ENCODE measurements at regions not wholly inside any gene's neighbourhood (a gene's known extent, or its start where the extent isn't known, plus 50 kb on each side); places are given as distances from the start of the nearest gene placed in this dataset.

DNA sequence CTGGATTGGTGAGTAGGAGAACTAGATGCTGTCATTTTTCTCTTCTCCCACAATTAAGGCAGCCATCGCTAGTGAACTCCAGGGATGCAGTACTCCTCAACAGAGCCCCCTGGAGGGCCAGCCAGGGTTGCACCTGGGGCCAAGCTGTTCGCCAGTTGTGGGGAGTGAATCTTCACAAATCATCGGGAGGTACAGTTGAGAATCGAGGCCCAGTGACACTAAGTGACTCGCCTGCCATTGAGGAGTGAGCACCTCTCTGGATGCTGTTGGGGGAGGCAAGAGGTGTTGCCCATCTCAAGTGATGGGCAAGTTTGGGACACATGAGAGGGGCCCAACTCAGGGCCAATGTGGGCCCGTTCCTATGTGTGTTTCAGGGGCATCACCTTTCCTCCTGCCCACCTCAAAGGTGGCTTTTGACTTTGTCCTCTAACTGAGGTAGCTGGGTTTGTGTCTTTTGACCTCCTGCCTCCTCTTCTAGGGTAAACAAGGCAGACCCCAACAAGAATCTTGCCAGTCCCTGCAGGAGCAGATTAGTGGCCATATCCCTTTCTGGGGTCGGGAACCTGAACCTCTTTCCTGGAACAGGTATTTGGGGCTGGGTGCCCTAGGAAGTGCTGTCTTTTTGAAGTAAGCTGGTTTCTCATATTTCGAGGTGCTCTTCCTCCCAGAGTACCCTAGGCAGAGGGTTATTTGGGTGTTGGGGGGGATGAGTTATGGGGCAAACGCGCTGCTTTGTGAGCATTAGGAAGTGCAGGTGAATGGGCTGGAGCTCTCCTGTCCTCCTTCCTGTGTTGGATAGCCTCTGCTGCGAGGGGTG, 181.2 kb downstream of the MACROH2A1 start:
- DNase-seq, result no peak

DNA sequence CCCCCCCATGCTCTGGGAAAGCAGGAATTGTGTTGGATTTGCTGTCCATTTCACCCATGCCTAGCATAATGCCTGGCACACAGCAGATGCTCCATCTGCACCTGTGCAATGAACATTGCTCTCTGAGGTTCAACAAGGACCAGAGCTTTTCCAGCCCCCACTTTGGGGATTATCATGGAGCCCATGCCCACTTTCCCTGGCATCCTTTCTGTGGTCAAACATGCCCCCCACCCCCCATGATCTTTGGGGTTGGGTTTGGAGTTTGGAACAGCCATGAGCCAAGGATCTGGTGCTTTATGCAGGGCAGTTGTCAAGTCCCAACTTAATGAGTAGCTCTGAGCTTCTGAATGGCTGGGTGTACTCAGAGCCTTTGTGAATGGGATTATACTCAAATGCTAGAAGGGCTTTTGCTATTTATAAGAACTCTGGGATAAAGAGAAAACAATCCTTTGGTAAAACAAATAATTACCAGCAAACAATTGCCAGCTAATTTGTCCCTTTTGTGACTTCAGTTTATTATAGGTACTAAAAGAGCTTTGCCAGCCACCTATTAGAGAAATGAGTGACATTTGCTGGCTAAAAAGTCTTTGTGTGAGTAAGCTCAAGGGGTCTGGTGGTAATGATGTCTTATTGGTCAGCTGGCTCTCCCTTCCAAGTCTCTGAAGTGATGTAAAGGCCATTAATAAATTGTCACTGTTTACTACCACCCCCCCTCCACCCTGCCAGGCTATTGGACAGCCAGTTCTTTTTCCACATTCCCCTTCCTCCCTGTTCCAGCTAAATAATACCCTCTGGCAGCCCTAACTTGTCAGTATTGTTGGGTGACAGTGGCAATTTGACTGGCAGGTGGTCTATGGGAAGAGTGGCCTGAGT, 182.3 kb downstream of the MACROH2A1 start:
- no peak for DNase-seq

DNA sequence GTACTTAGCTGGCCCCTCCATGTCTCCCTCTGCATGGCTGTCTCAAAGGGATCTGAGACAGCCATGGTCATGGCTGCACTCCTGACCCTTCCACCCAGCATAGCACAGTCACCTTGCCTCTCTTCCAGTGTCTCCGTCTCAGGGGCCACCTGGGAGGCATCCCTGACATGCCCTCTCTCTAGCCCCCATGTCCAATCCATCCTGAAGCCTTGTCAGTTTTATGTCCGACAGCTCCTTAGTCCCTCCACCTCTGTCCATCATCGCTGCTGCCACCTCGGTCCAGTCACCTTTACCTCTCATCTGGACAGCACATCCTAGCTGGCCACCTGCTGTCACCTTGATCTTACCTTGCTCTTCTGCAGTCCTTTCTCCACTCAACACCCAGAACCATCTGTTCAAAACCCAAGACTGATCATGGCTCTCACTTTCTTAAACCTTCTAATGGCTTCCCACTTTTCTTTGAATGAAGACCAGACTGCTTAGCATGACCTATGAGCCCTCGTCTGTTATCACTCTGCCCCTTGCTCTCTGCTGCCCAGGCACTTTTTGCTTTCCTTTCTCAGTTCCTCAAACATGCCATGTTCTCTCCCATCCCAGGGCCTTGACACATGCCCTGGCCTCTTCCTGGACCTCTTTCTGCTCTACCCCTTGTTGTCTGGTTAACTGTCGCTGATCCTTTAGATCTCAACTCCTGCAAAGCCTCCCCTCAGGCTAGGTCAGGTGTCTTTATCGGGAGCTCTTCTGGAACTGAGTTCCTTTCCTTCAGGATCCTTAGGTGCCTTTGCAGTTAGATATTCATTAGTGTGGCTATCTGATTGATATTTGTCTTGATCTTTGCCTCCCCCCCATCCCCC, 181.8 kb upstream of the PITX1 start:
- DNase-seq, result no peak

DNA sequence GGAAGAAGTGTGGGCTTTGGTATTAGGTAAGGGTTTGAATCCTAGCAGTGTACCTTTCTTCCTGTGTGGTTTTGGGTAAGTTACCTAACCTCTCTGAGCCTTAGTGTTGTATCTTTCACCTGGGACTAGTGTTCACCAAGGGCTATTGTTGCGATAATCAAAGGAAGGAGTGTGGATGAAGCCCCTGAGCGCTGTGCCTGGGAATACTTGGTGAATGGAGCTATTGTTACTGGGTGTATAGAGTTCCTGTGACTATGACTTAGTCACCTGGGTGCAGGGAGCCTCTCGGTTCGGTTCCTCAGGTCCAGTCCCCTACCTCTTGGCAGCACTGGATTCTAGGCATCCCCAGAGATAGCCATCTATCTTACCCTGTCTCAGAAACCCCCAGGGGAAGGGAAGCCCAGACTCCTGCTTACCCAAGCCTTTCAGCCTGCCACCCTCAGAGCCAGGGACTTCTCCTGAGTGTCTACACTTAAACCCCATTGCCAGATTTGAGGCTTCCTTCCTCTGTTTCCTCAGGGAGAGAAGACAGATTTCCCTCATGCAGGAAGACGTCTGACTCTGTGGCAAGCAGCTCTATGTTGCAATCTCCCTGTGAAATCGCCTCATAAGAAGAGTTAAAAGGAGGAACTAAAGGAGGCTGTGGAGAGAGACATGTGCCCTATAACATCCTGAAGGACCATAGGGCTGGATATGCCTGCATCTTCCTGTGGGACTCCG, 181.0 kb upstream of the PITX1 start:
- DNase-seq, result peak; percentile 33

DNA sequence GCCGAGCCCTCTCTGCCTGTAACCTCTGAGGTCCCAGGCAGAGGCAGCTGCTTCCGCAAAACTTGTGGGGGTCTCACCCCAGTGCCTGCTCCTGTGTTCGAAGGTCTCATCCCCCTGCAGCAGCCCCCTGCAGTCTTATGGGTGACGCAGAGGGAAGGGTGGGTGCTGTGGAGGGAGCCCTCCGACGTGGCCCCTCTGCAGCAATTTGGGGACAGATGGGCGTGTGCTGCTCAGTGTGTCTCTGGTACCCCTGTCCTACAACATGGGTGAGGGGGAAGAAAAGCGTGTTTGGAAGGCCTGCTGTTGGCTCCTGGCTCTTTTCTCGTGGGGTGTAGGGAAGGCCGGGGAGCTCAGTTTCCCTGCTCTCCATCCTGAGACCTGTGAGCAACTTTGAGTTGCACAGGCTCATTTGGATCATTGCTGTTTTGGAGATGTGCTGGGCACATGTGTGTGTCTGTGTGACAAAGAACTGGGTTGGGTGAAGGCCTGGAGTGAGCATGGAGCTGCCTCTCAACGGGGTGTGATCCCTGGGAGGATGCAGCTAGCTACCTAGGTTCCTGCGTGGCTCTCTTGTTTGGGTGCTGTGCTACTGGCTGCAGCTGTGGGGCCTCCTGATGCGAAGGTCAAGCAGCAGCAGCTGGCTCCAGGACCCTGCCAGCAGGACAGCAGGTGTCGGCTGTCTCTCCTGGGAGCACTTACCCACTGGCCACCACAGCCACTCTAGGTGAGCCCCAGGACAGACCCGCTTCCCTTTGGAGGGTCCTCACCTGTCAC, 179.6 kb upstream of the PITX1 start:
- no peak for DNase-seq

- no peak for DNase-seq
These were observed 179.0 kb upstream of the PITX1 start for GRCh38 chr5:135213027-135213386.

GRCh38 chr5:135212361-135213026, 178.5 kb upstream of the PITX1 start:
- DNase-seq, result no peak

DNA sequence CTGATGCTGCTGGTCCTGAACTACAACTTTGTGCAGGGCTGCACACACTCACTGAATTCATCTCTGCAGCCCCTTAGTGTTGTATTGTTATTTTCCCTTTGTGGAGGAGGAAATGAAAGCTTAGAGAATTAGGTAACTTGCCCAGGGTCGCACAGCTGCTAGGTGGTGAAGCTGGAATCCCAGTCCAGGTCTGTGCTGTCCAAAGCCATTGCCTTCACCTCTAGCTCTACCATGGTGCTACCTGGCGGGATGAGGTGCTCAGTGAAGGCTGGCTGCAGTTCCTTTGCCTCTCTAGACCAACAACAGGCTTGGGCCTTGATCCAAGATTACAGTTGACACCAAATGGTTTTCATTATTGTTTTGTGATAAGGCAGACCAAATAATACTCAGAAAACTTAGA, 177.8 kb upstream of the PITX1 start:
- no peak for DNase-seq

GRCh38 chr5:135211083-135211790, 177.2 kb upstream of the PITX1 start:
- DNase-seq, result no peak

GRCh38 chr5:135210286-135211055, 176.4 kb upstream of the PITX1 start:
- no peak for DNase-seq

GRCh38 chr5:135208903-135209721, 175.1 kb upstream of the PITX1 start:
- no peak for DNase-seq

DNA sequence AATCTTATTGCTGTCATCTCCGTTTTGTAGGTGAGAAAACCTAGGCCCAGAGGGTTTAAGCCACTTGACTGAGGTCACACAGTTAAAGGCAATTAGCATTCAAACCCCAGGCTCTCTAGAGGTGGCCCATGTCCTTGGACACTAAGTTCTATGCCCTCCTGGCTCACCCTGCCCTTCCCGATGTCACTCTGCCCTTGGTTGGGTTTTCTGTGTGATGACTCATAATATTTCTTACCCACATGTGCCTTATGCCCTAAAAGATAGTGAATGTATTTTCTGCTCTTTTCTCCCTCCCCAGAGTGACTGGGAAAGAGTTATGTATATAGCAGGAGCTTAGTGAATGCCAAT, 174.5 kb upstream of the PITX1 start:
- DNase-seq, result no peak

GRCh38 chr5:135207866-135208265, 173.8 kb upstream of the PITX1 start:
- no peak for DNase-seq

GRCh38 chr5:135206862-135207261, 172.8 kb upstream of the PITX1 start:
- DNase-seq, result no peak

DNA sequence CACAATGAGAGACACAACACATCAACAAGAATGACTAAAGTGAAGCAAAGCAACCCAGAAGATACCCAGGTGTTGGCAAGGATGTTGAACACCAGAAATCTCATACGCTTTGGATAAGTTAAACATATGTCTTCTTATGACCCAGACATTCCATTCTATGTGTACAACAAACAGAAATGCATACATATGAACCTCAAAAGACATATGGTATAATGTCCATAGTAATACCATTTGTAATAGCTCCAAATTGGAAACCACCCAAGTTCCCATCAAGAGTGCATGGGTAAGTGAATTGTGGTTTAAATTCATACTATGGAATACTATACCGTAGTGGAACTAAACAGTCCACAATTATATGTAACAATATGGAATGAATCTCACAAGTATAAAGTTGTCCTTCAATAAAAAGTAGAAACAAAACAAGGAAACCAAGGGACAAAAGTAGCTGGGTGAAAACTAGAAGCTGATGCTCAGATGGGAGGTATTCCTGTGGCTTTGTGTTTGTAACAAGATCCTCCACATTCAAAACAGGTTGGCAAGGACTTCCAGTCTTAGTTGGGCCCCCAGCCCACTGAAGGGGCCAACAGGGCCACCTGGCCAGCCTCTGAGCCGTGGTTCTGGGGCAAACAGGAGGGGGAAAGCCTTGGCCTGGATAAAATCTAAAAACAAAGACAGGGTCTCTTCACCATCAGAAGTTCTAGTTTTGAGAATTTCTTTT, 171.8 kb upstream of the PITX1 start:
- DNase-seq, result no peak

GRCh38 chr5:135204151-135204600, 170.1 kb upstream of the PITX1 start:
- no peak for DNase-seq

DNA sequence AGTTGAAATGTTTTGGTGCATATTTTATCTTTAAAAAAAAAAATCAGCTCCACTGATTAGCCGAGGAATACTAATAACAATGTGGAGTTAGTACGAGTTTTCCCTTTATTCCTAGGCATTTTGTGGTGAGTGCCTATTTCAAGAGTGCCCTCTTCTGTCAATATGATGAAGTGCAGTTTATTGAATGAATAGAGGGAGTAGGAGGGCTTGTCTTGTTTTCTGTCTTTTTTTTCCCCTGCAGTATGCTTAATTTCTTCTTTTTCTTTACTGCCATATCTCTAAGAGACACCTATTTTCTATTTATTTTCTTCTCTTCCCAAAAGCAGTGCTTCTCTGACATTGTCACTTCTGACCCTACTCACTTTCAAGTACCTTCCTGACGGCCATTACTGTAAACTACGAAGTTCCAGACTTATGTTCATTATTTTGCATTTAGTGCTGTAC, 169.6 kb upstream of the PITX1 start:
- DNase-seq, result no peak

GRCh38 chr5:135203019-135203418, 169.0 kb upstream of the PITX1 start:
- DNase-seq, result no peak

All from CD4-positive, alpha-beta T cell treated with Interleukin-15 for 1 hour (primary cell).